Stimulated activated CD8-positive, alpha-beta memory T cell treated with anti-CD3 and anti-CD28 coated beads, Interleukin-4, amount 100 ng/mL, for 1 hour (primary cell): ENCODE measurements at regions not wholly inside any gene's neighbourhood (a gene's known extent, or its start where the extent isn't known, plus 50 kb on each side); places are given as distances from the start of the nearest gene placed in this dataset.

ENCODE experiments used
- DNase-seq, 2 donors: peaks; one replicate each; pipeline ENCODE4 v3.0.0-alpha.2; 2020; ENCODE audit warnings: low read depth in 2 of 2, low spot score in 1 of 2

GRCh38 chr16:80366023-80366422, 174.8 kb upstream of the DYNLRB2 start:
- no peak for DNase-seq

GRCh38 chr16:80362816-80363215, 178.0 kb upstream of the DYNLRB2 start:
- no peak for DNase-seq

DNA sequence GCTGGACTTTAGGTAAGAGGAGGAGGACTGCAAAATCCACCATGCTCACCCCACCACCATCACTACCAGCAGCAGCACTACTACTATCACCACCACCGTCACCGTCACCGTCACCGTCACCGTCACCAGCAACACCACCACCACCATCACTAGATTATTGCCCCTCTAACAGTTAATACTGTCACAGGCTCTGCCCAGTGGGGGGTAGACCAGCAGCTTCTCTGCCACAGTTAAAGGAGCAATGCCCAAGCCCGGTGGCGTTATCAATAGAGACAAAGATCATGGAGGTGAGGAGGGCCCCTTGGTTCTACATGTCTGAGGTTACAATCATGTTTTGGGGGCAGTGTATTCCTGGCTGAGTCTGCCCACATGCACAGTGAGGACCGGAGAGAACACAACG, 184.4 kb upstream of the DYNLRB2 start:
- no peak for DNase-seq

DNA sequence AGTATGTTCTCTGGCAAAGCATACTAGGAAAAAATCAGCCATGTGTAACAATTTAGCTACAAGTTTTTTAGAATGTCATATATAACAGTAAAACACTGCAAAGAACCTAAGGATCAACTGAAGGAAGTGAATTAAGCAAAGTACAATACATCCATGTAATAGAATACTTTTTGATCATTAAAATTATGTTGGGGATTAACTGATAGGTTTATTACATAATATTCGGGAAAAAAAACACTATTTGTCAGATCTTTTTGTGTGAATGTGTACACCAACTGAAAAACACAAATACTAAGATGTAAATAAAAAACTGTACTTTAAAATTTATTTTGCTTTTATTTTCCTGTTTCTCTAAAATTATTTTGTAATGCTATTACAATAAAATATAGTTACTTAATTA, 185.5 kb upstream of the DYNLRB2 start:
- no peak for DNase-seq

- no peak for DNase-seq
These were observed 190.7 kb upstream of the DYNLRB2 start for GRCh38 chr16:80350061-80350460.

DNA sequence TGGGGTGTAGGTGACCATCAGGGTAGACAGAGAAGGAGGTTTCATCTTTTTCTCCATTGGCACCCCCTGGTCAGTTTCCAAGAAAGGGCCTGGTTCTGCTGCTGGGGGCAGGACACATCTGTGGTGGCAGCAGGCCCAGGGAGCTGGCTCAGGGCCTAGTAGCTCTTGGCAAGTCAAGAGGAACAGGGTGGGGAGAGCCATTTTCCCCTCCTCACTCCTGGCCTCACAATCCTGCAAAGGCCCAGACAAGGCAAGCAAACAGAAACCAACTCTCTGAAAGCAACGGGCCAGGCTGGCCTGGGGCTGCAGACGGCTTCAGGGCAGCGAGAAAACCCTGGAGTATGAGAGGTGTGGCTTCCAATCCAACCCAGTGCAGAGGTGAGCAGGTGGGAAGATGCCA, 192.9 kb upstream of the DYNLRB2 start:
- no peak for DNase-seq

DNA sequence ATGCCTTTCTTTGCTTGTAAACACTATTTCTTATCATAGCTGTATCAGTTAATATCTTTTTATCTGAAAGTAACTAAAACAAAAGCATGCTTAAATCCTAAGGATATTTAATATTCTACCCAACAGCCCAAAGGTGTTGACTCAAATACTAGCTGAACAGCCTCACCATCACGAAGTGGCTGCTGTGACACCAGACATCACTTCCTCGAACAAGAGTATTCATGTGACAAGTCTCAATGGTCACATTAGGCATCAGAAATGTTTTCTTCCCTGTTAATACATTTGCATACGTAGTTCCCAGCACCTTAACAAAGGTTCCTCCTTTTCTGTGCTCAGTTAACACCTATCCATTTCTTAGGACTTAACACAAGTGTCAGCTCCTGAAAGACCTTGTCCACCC, 193.8 kb upstream of the DYNLRB2 start:
- no peak for DNase-seq

DNA sequence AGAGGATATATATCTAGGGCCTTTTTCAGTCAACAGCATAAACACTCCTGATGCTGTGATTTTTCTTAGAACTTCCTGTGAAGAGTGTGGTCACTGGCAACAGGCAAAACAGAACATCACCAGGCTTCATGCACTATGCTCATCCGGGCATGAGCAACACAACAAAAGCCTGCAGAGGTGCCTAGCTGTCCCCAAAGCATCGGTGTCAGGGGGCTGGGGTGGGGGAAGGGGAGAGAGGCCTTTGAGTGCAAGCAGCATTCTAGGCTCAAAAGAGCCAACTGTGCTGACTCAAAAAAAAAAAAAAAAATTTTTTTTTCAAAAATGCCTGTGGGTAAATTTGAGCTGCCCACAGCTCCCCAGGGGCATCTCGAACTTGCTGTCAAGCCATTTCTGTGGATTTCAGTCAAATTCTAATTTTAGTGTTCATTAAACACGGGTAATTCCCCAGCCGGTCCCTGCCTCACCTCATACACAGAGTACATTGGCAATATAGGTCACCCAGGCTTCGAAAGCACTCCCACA, 194.6 kb upstream of the DYNLRB2 start:
- no peak for DNase-seq

DNA sequence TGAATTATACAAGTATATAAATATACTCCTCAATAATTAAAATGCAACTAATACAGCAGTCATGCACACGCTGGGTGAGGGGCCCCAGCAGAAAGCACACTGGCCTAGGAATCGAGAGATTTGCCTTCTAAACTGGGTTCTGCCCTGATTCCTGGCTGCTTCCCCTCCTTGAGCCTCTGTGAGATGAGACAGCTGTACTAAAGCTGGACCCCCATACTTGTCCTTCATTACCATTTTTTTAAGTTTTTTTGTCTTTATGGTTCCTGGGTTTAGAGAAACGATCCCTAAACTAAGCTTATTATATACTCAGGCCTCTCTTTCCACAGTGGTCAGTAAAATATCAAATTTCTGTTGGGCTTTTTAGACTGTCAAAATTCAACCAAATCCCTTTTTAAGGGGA, 195.1 kb upstream of the DYNLRB2 start:
- DNase-seq, result no peak

DNA sequence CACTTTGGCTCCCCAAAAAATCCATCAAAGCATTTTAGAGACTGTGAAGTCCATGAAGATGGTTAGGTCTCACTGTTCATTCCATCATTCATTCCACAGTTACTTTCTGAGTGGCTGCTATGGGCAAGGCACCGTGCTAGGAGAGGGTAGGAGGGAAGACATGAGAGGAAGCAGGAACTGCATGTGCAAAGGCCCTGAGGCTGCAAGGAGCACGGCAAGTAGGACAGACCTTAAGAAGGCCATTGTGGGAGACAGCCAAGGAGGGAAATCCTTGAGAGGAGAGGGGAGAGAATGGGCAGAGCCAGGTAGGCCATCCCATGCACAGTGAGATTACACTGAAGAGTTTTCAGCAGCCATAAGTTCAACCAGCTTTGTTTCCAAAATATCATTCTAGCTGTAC, 196.2 kb upstream of the DYNLRB2 start:
- no peak for DNase-seq

- DNase-seq, result no peak
These were observed 199.5 kb upstream of the DYNLRB2 start for GRCh38 chr16:80341263-80341662.

DNA sequence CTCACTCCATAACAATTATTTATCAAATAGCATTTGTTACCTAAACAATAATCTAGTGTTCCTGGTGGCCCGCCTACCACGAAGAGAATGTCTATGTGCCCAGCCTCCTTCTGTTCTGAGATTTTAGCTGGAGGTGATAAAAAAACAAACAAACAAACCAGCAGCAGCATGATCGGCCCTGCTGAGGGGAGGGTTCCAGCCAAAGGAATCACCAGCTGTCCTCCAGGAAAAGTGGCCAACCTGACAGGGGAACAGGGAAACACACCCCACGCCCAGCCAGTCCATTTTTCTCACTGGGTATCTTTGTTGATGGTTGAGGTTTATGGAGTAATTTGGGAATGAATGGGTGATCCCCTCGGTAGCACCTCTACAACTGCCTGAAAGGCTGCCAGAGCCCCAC, 203.0 kb upstream of the DYNLRB2 start:
- DNase-seq, result no peak

DNA sequence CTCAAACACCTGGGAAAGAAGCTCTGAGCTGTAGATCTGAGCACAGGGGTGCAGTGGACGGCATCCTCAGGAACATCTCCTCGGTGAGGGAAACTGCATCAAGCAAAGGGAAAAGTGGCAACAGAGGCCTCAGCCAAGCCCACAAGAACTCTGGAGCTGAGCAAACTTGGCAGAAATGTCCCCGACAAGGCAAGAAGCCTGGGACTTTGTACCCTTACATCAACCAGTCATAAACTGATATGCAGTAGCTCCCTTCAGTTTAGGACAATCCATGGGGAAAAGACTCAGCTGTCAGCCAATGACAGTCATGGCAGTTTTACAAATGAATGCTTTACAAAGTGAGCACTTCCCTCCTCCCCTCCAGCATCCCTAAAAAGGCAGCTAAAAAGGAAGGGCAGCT, 210.0 kb upstream of the DYNLRB2 start:
- no peak for DNase-seq

DNA sequence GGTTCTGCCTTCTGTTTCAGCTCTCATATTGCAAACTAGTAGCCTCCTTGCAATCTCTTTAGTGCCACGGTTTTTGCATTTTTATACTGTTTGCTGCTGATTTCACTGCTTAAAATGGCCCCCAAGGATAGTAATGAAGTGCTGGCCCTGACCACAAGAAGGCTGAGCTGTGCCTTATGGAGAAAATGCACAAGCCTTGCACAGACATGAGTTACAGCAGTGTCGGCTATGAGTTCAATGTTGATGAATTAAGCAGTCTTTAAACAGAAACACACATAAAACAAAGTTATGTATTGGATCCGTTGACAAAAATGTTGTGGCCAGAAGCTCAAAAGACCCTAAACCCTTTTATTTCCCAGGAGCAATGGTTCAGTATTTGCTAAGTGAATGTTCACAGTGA, 210.6 kb upstream of the DYNLRB2 start:
- DNase-seq, result no peak

GRCh38 chr16:80327740-80328139, 213.1 kb upstream of the DYNLRB2 start:
- DNase-seq, result no peak

GRCh38 chr16:80324371-80324770, 216.4 kb upstream of the DYNLRB2 start:
- DNase-seq, result no peak

DNA sequence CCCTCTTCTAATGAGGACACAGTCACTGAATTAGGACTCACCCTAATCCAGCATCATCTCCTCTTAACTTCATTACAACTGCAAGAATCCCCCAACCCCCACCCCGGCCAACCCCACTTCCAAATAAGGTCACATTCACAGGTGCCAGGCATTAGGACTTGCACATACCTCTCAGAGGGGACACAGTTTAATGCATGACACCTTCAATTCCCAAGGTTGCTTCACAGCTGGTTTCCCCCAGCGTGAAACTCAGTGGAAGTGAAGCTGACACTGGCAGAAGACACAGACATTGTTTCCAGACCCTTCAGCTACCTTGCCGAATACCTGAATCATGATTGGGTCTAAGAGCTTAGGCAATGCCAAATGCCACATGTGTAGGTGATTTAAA, 217.0 kb upstream of the DYNLRB2 start:
- no peak for DNase-seq

DNA sequence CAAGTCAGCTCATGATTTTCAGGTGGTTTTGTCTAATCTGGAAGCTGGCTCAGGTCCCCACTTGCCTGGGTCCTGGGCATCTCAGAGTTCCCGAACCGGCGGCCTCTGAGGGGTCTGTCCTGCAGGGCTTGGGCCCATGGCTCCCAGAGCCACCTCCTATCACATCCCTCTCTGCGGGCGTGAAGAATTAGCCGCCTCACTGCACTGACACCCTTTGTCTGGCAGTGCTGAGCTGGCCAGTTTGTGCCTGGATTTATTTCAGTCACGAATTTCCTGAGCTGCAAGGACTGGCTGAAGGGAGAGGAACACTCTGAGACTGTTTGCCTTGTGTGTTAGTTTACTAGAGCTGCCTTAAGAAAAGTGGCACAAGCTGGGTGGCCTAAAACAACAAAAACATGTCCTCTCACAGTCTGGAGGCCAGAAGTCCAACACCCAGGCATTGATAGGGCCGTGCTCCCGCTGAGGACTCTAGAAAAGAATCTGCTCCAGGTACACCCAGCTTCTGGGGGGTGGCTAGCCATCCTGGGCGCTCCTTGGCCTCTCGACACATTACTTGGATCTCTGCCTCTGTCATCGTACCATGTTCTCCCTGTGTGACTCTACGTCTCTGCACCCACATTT, 217.5 kb upstream of the DYNLRB2 start:
- DNase-seq, result no peak

- DNase-seq, result no peak
These were observed 221.6 kb upstream of the DYNLRB2 start for GRCh38 chr16:80319181-80319580.

DNA sequence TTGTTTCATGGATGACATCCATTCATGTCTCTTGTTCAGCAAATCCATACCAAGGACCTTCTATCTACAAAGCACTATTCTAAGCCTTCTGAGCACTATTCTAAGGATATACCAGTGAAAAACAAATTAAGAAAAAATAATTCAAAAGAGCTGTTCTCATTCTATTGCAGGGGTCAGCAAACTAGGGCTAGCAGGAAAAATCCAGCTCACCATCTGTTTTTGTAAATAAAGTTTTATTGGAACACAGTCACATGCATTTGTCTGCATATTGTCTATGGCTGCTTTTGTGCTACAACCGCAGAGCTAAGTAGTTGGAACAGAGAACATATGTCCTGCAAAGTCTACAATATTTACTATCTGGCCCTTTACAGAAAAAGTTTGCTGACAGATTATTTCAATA, 222.7 kb upstream of the DYNLRB2 start:
- no peak for DNase-seq

- DNase-seq, result no peak
These were observed 223.2 kb upstream of the DYNLRB2 start for GRCh38 chr16:80317599-80318037.

GRCh38 chr16:80317116-80317515, 223.7 kb upstream of the DYNLRB2 start:
- no peak for DNase-seq

GRCh38 chr16:80314042-80314441, 226.8 kb upstream of the DYNLRB2 start:
- DNase-seq, result no peak

DNA sequence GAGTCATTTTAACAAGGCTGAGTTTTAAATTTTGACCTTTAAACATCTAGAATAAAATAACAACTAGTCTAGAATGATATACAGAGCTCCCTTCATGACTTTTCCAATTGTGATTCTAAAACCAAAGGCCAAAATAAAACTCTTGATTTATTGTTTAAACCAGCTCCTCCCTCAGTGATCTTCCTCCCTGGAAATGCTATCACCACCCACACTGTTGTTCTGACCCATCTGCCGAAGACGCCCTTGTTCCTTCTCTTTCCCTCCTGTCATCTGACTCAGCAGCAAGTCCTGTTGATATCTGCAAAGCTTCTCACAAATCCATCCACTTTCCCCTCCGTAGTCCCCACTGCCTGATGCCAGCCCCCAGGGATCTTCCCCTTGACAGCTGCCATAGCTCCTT, 231.6 kb upstream of the DYNLRB2 start:
- DNase-seq, result no peak
